SK-N-SH (cell line): ENCODE measurements at regions not wholly inside any gene's neighbourhood (a gene's known extent, or its start where the extent isn't known, plus 50 kb on each side); places are given as distances from the start of the nearest gene placed in this dataset.

Source experiments
- CTCF ChIA-PET: fragments of 300-600, 350-600 bp; formaldehyde crosslinking; extraction: SDS; loops from one replicate; lab custom pipeline; 2021; lab: Yijun Ruan, JAX
- POLR2A ChIA-PET: fragments of 350-600 bp; sonication (Branson Sonifier 250); formaldehyde crosslinking; extraction: SDS; loops from one replicate; lab custom pipeline; 2020; ENCODE audit warnings: antibody characterized with exemption, inconsistent platforms; lab: Yijun Ruan, JAX
- DNase-seq: peaks from one replicate; pipeline ENCODE4 v3.0.0; 2012
- H2AFZ ChIP-seq: fragments of 200-600 bp; sonication (generic); 2 replicates; pipeline ENCODE4 v1.8.1; 2016; ENCODE audit warnings: antibody characterized with exemption, mild to moderate bottlenecking, low read depth
- H3F3A ChIP-seq: fragments of 200-600 bp; sonication (generic); replicated peaks from 2 replicates; pipeline ENCODE3; 2016; ENCODE audit warnings: antibody characterized with exemption, mild to moderate bottlenecking; ENCODE audit not compliant: insufficient read depth
- H3K27ac ChIP-seq, 2 experiments: fragments of 200-500 bp in 1 of 2; fragments of 200-600 bp in 1 of 2; sonication (Bioruptor generic) in 1 of 2; sonication (generic), shearing (Covaris generic) in 1 of 2; 2 replicates each; pipeline versions ENCODE4 v1.5.1 to v1.6.1; 2014 to 2016; ENCODE audit warnings: low read depth in 2 of 2, inconsistent platforms in 1 of 2, low read length in 1 of 2, mild to moderate bottlenecking in 1 of 2, mixed read lengths in 1 of 2
- H3K27me3 ChIP-seq: fragments of 200-600 bp; sonication (generic), shearing (Covaris generic); 2 replicates; pipeline ENCODE4 v1.6.1; 2016; ENCODE audit warnings: mixed run types; ENCODE audit not compliant: insufficient read depth
- H3K36me3 ChIP-seq, 2 experiments: fragments of 200-500 bp in 1 of 2; fragments of 200-600 bp in 1 of 2; sonication (Bioruptor generic) in 1 of 2; sonication (generic) in 1 of 2; replicated peaks in 1 of 2; 2 replicates each; pipeline versions ENCODE3 to v1.5.1; 2014 to 2016; ENCODE audit warnings: low read length in 1 of 2, mild to moderate bottlenecking in 1 of 2; ENCODE audit not compliant: insufficient read depth in 2 of 2, control insufficient read depth in 1 of 2
- H3K4me1 ChIP-seq, 2 experiments: fragments of 200-500 bp in 1 of 2; fragments of 200-600 bp in 1 of 2; sonication (Bioruptor generic) in 1 of 2; sonication (generic), shearing (Covaris generic) in 1 of 2; 2 replicates each; pipeline versions ENCODE4 v1.5.1 to v1.6.1; 2014 to 2016; ENCODE audit warnings: low read depth in 1 of 2, low read length in 1 of 2, mixed run types in 1 of 2; ENCODE audit not compliant: insufficient read depth in 2 of 2, control insufficient read depth in 1 of 2
- H3K4me2 ChIP-seq: fragments of 200-600 bp; sonication (generic), shearing (Covaris generic); 2 replicates; pipeline ENCODE4 v1.6.1; 2017; ENCODE audit warnings: mixed run types
- H3K4me3 ChIP-seq, 2 experiments: fragments of 200-500 bp in 1 of 2; fragments of 200-600 bp in 1 of 2; sonication (Bioruptor generic) in 1 of 2; sonication (generic), shearing (Covaris generic) in 1 of 2; 2 replicates each; pipeline versions ENCODE4 v1.5.1 to v1.8.1; 2014 to 2016; ENCODE audit warnings: low read depth in 2 of 2, inconsistent platforms in 1 of 2, low read length in 1 of 2, mild to moderate bottlenecking in 1 of 2, mixed read lengths in 1 of 2, moderate library complexity in 1 of 2
- H3K79me2 ChIP-seq: fragments of 200-600 bp; sonication (generic); 2 replicates; pipeline ENCODE4 v1.8.1; 2017; ENCODE audit warnings: mild to moderate bottlenecking; ENCODE audit not compliant: insufficient read depth
- H3K9ac ChIP-seq: fragments of 200-600 bp; sonication (generic); 2 replicates; pipeline ENCODE4 v1.6.1; 2017; ENCODE audit warnings: mixed run types
- H3K9me2 ChIP-seq: fragments of 200-600 bp; sonication (generic); 2 replicates; pipeline ENCODE4 v1.6.1; 2017; ENCODE audit warnings: mixed run types
- H3K9me3 ChIP-seq: fragments of 200-600 bp; sonication (generic); 2 replicates; pipeline ENCODE4 v1.6.1; 2017; ENCODE audit warnings: mixed run types, mild to moderate bottlenecking, moderate library complexity
- H4K20me1 ChIP-seq: fragments of 200-600 bp; sonication (generic); 2 replicates; pipeline ENCODE4 v1.6.1; 2017; ENCODE audit warnings: mild to moderate bottlenecking, mixed run types; ENCODE audit not compliant: insufficient read depth
- CHD2 ChIP-seq: fragments of 150-350 bp; IDR thresholded peaks from 2 replicates; pipeline ENCODE4 v1.6.1; 2018; ENCODE audit warnings: low read length; ENCODE audit not compliant: partially characterized antibody
- EP300 ChIP-seq, 2 experiments: IDR thresholded peaks; 2 replicates each; pipeline versions ENCODE4 v1.4.0 to v1.6.1; 2012; ENCODE audit warnings: borderline replicate concordance in 1 of 2, low read depth in 1 of 2, low read length in 1 of 2
- FOSL2 ChIP-seq: IDR thresholded peaks from 2 replicates; pipeline ENCODE4 v1.4.0; 2012; ENCODE audit warnings: low read depth, mild to moderate bottlenecking, moderate library complexity, borderline replicate concordance
- FOXJ3 ChIP-seq: sonication (generic); formaldehyde crosslinking; IDR thresholded peaks from 2 replicates; pipeline ENCODE4 v1.5.1; 2020; ENCODE audit warnings: mild to moderate bottlenecking, missing genetic modification reagents
- GABPA ChIP-seq: IDR thresholded peaks from 2 replicates; pipeline ENCODE4 v1.4.0; 2012; ENCODE audit warnings: low read depth, mild to moderate bottlenecking
- GATA2 ChIP-seq: sonication (generic); formaldehyde crosslinking; IDR thresholded peaks from 2 replicates; pipeline ENCODE4 v1.5.0; 2020; ENCODE audit warnings: mild to moderate bottlenecking, missing genetic modification reagents
- JUND ChIP-seq: IDR thresholded peaks from 2 replicates; pipeline ENCODE4 v1.4.0; 2012
- MAX ChIP-seq: IDR thresholded peaks from 2 replicates; pipeline ENCODE4 v1.4.0; 2012; ENCODE audit warnings: low read depth
- PBX3 ChIP-seq: IDR thresholded peaks from 2 replicates; pipeline ENCODE4; 2012
- POLR2AphosphoS5 ChIP-seq: IDR thresholded peaks from 2 replicates; pipeline ENCODE4 v1.6.1; 2012; ENCODE audit warnings: low read depth, low read length
- REST ChIP-seq: IDR thresholded peaks from 2 replicates; pipeline ENCODE4 v1.6.1; 2012; ENCODE audit warnings: mild to moderate bottlenecking, low read depth, low read length, moderate library complexity
- RFX5 ChIP-seq: IDR thresholded peaks from 2 replicates; pipeline ENCODE4 v1.6.1; 2012; ENCODE audit warnings: mild to moderate bottlenecking, improper control_type of control experiment, low read length
- RXRA ChIP-seq: IDR thresholded peaks from 2 replicates; pipeline ENCODE4 v1.4.0; 2012; ENCODE audit warnings: low read depth, mild to moderate bottlenecking, borderline replicate concordance
- SIN3A ChIP-seq: IDR thresholded peaks from 2 replicates; pipeline ENCODE4 v1.6.1; 2012; ENCODE audit warnings: low read depth, mild to moderate bottlenecking, low read length, moderate library complexity, borderline replicate concordance
- TAF1 ChIP-seq: IDR thresholded peaks from 2 replicates; pipeline ENCODE4 v1.6.1; 2012; ENCODE audit warnings: low read depth, mild to moderate bottlenecking, low read length, moderate library complexity, borderline replicate concordance
- TCF12 ChIP-seq: IDR thresholded peaks from 2 replicates; pipeline ENCODE4 v1.4.0; 2012
- TEAD4 ChIP-seq: IDR thresholded peaks from 2 replicates; pipeline ENCODE4 v1.4.0; 2012; ENCODE audit warnings: mild to moderate bottlenecking, borderline replicate concordance; ENCODE audit not compliant: insufficient read depth
- WGBS: methylation state at CpG from one replicate; pipeline ENCODE4 v1.1.6; 2017; ENCODE audit warnings: low lambda C conversion rate; 5-methylcytosine and 5-hydroxymethylcytosine counted together

GRCh38 chr2:116918574-116918973, 895.9 kb upstream of the DDX18 start:
- H3K4me3 ChIP-seq: no peak overlapping the region
- no peak for TF ChIP-seq FOXJ3 (CRISPR knock-in tag)
- H3K9me2 ChIP-seq: no peaks in the 10 kb centered on the region
- H3K36me3 ChIP-seq: no peaks in the 10 kb centered on the region
- no peak overlapping the region for H2AFZ ChIP-seq
- 22% methylated on average over 4 of the region's 4 CpGs for WGBS
- no peak overlapping the region for H3K27ac ChIP-seq
- H3F3A ChIP-seq: no peaks in the 10 kb centered on the region
- H3K79me2 ChIP-seq: no peaks in the 10 kb centered on the region
- no peaks in the 10 kb centered on the region for H4K20me1 ChIP-seq
- H3K9ac ChIP-seq: no peak overlapping the region
- POLR2A ChIA-PET: no interaction called here
- no peaks in the 10 kb centered on the region; the same call in 1 of the 2 replicates for H3K9me3 ChIP-seq
- DNase-seq: no peak
- H3K4me2 ChIP-seq: no peak overlapping the region
- H3K27me3 ChIP-seq: no peaks in the 10 kb centered on the region
- CTCF ChIA-PET: interaction anchor here (0.9 kb wide), 1 partner anchor 15 kb away, joined by 3 read pairs; no protein-coding TSS in a partner anchor
- H3K4me1 ChIP-seq: no peaks in the 10 kb centered on the region

- Histone ChIP-seq H3K36me3 (no peaks in the 10 kb centered on the region), H3K4me1 (no peaks in the 10 kb centered on the region; a peak in 1 of 4 replicates), H3K79me2 (no peaks in the 10 kb centered on the region), H3K27me3 (no peaks in the 10 kb centered on the region), H4K20me1 (no peaks in the 10 kb centered on the region), H2AFZ (no peak overlapping the region), H3K27ac (no peak overlapping the region), H3F3A (no peaks in the 10 kb centered on the region), H3K9ac (no peak overlapping the region), H3K4me3 (no peak overlapping the region), H3K9me2 (no peaks in the 10 kb centered on the region), H3K4me2 (no peak overlapping the region), H3K9me3 (no peaks in the 10 kb centered on the region; the same call in 1 of the 2 replicates)
- no peak for TF ChIP-seq TCF12
- TF ChIP-seq GABPA: no peak
- TF ChIP-seq RFX5: no peak
- TF ChIP-seq RXRA: no peak
- TF ChIP-seq SIN3A: no peak
- 18% methylated on average over 2 of the region's 2 CpGs for WGBS
- DNase-seq: no peak
- ChIA-PET CTCF (no interaction called here), POLR2A (no interaction called here)
Measured at GRCh38 chr2:116922414-116922813, 892.1 kb upstream of the DDX18 start.

- H3K9me3 ChIP-seq: no peaks in the 10 kb centered on the region; the same call in 1 of the 2 replicates
- no peaks in the 10 kb centered on the region for H3F3A ChIP-seq
- no peaks in the 10 kb centered on the region for H3K9me2 ChIP-seq
- no peaks in the 10 kb centered on the region for H3K27me3 ChIP-seq
- no peaks in the 10 kb centered on the region; a peak in 1 of 4 replicates for H3K4me1 ChIP-seq
- no peak overlapping the region for H3K4me2 ChIP-seq
- POLR2A ChIA-PET: no interaction called here
- CTCF ChIA-PET: no interaction called here
- DNase-seq: no peak
- no peaks in the 10 kb centered on the region for H4K20me1 ChIP-seq
- no peaks in the 10 kb centered on the region for H3K79me2 ChIP-seq
- no peaks in the 10 kb centered on the region for H3K36me3 ChIP-seq
- H2AFZ ChIP-seq: no peak overlapping the region
- no peak overlapping the region for H3K9ac ChIP-seq
- H3K4me3 ChIP-seq: no peak overlapping the region
- no peak overlapping the region for H3K27ac ChIP-seq
- TF ChIP-seq MAX (no peak), TEAD4 (no peak), REST (no peak), GATA2 (CRISPR knock-in tag) (no peak), FOSL2 (no peak), GABPA (no peak), PBX3 (no peak), CHD2 (no peak), JUND (no peak), EP300 (IDR thresholded peaks at IDR 0.05; ENCODE audit: borderline replicate concordance in 1 of 2, low read depth in 1 of 2, low read length in 1 of 2) (no peak), POLR2AphosphoS5 (no peak), TAF1 (no peak)
Measured at GRCh38 chr2:116924509-116924908, 890.0 kb upstream of the DDX18 start.
